MG63 (cell line): ENCODE measurements at regions not wholly inside any gene's neighbourhood (a gene's known extent, or its start where the extent isn't known, plus 50 kb on each side); places are given as distances from the start of the nearest gene placed in this dataset.

Source experiments
- DNase-seq: peaks from one replicate; pipeline ENCODE4 v3.0.0-alpha.2; 2020
- H3K27me3 ChIP-seq: fragments of 250-450 bp; sonication (Bioruptor Pico); 2 replicates; pipeline ENCODE4 v1.5.1; 2020; ENCODE audit warnings: mild to moderate bottlenecking, moderate library complexity
- H3K36me3 ChIP-seq: fragments of 250-450 bp; sonication (Bioruptor Pico); 2 replicates; pipeline ENCODE4 v1.5.1; 2020; ENCODE audit warnings: mild to moderate bottlenecking, moderate library complexity
- H3K4me3 ChIP-seq: fragments of 250-450 bp; sonication (Bioruptor Pico); 2 replicates; pipeline ENCODE4 v1.5.1; 2020; ENCODE audit warnings: mild to moderate bottlenecking, moderate library complexity
- H3K9me3 ChIP-seq: fragments of 250-450 bp; sonication (Bioruptor Pico); 2 replicates; pipeline ENCODE4 v1.5.1; 2020; ENCODE audit warnings: mild to moderate bottlenecking, moderate library complexity

DNA sequence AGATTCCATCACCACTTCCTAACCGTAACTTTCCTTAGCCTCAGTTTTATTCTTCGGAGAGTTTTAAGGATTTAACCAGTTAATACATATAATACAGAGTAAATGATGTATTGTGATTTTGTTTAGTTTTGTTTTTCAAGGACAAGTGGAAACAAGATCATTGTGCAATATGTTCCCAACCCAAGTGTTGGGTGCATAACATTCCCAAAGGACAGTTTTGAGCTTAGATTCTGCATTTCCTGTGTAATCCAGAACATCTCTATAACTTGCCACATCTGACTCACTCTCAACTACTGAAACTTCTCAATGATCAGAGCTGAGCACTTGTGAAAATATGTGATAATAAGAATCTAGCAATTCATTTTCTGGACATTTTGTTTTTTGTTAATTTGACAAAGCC, 466.1 kb upstream of the PPP2R3A start:
- no peak for DNase-seq
- Histone ChIP-seq H3K27me3 (peaks cover 5% of the 10 kb centered on the region; the same call in 1 of the 2 replicates), H3K4me3 (no peak overlapping the region), H3K36me3 (no peaks in the 10 kb centered on the region), H3K9me3 (no peaks in the 10 kb centered on the region)

DNA sequence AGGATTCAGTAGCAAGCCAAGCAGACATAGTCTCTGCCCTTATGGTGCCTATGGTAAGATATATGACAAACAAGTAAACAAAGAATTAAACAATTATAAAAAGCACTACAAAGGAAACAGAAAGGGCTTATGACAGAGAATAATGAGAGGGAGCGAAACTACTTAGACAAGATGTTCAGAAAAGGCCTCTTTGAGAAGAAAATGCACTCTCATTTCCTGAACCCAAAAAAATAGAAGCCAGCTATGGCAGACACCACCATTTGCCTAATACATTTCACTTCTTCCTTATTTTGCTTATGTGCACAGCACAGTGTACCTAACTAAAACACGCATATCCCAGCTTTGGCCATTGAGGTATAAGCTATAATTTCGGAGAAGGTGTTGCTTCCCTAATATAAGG, 465.5 kb upstream of the PPP2R3A start:
- H3K36me3 ChIP-seq: no peaks in the 10 kb centered on the region
- no peak for DNase-seq
- H3K27me3 ChIP-seq: peaks cover 5% of the 10 kb centered on the region
- H3K9me3 ChIP-seq: no peaks in the 10 kb centered on the region
- H3K4me3 ChIP-seq: no peak overlapping the region

DNA sequence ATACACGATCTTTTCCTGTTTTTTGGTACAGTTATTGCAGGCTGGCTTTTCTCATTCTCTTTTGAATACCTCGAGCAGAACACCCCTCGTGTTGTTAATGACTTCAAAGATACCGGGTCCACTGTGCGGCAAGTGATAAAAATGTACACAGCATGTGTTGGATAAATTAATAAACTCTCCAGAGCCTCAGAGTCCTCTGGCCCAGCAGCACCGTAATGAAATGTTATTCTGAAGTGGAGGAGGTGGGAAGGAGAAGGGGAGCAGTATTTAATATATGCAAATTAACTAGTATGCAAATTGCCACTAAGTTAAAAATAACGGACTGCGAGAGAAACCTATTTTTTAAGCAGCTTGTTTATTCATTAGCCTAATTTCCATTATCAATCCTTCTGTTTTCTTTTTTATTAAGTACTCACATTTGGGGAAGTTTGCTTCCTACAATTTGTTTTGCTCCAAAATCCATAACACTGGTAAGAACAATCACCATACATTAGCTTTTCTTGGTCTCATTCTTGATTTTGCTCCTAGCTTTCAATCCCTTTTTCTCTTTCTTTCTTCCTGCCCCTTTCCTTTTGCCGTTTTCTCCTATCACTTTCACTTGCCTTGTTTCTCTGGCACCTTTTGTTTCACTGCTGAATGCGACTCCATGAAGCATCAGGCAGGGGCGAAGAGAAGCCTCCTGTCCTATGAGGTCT, 462.3 kb upstream of the PPP2R3A start:
- H3K36me3 ChIP-seq: no peaks in the 10 kb centered on the region
- no peaks in the 10 kb centered on the region; the same call in 1 of the 2 replicates for H3K9me3 ChIP-seq
- H3K27me3 ChIP-seq: peaks cover 7% of the 10 kb centered on the region
- no peak overlapping the region for H3K4me3 ChIP-seq
- no peak for DNase-seq

DNA sequence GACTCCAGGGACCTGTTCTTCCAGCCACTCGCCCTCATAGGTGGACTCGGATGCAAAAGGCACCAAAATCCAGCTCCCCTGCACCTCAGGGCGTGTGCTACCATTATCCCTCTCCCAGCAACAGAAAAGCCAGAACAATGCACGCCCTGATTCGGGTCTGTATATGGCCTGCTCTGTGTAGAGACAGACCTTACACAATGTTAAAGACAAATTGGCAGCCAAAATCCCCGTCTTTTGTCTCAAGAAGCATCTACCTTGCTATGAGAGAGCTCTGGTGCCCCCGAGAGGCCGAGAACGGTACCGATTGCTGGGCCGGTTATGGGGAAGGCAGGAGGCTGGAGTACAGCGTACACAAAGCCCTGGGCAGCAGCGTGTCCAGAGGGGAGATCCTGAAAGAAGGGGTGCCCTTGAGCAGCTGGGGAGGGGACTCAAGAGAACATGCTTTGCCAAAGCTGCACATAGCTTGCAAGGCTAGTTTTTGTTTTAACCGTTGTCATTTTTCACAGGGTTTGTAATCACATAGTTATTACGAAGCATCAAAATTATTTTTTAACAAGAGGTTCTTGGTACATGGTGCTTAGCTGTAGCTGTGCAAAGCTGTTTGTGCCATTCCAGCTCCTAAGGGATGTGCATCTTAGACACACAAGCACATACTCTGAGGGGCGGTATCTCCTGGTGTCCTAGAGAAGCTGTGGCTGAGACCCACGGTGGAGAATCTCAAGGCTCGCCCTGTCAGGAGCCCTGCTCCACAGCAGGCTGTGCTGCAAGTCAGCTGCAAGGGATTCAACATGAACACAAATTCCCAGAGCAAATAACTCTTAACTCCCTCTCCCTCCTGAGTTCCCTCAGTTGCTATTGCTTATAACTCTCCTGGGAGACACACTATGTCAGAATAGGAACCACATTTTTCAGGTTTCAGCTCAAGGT, 461.5 kb upstream of the PPP2R3A start:
- Histone ChIP-seq H3K36me3 (no peaks in the 10 kb centered on the region), H3K27me3 (peaks cover 7% of the 10 kb centered on the region), H3K9me3 (no peaks in the 10 kb centered on the region; the same call in 1 of the 2 replicates), H3K4me3 (no peak overlapping the region)
- DNase-seq: peak; percentile 61

DNA sequence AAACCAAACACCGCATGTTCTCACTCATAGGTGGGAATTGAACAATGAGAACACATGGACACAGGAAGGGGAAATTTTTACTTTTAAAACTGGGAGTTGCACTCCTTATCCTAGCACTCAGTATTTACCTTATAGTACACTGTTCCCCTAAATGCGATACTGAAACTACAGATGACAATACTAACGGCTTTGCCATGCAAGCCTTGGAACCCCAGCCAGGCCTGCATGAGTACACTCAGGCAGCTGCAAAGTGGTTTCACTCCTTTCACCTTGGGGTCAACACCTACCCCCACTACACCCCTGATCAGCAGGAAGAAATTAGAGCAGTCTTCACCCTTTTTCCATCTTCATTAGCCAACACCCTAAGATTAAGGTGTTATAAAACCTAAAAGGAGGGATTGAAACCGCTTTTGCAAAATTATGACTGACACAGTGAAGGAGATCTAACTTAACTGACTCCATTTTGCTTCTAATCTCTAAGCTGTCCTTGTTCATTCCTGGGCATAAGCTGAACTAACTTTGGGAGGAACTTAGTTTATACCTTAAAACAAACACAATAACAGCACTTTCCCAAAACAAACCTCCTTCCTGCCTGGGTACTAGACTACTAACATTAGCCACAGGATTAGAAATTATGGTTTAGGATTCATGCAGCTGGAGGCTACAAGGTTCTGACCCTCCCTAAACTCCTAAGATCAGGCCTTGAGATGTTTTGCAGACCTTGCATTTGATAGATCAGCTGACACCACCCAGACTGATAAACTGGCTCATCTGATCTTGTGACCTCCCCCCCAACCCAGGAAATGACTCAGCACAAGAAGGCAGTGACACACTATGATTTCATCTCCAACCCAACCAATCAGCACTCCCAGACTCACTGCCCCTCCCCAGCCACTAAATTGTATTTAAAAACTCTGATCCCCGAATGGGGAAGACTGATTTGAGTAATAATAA, 452.1 kb upstream of the PPP2R3A start:
- DNase-seq: peak; percentile 50
- H3K36me3 ChIP-seq: no peaks in the 10 kb centered on the region
- no peaks in the 10 kb centered on the region for H3K27me3 ChIP-seq
- peaks cover 2% of the 10 kb centered on the region; the same call in 1 of the 2 replicates for H3K9me3 ChIP-seq
- H3K4me3 ChIP-seq: no peak overlapping the region

DNA sequence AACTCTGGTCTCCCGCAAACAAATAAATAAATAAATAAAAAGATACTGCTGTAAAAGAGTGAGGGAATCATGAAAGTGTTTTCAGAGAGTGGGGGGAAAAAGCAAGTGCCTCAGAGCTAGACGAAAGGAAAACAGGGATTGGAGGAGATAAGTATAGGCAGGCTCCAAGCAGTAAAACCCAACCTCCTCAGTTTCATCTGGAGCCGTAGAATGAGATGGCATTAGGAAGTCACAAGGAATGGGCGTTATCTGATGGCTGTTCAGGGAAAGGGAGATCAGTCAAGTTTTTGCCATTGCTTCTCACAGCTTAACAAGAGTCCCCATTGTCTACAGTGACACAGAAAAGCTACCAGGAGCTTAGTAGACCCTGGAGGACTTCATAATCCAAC, 451.5 kb upstream of the PPP2R3A start:
- H3K36me3 ChIP-seq: no peaks in the 10 kb centered on the region
- peaks cover 2% of the 10 kb centered on the region; the same call in 1 of the 2 replicates for H3K9me3 ChIP-seq
- no peak overlapping the region for H3K4me3 ChIP-seq
- no peak for DNase-seq
- H3K27me3 ChIP-seq: peaks cover under 1% of the 10 kb centered on the region; the same call in 1 of the 2 replicates

DNA sequence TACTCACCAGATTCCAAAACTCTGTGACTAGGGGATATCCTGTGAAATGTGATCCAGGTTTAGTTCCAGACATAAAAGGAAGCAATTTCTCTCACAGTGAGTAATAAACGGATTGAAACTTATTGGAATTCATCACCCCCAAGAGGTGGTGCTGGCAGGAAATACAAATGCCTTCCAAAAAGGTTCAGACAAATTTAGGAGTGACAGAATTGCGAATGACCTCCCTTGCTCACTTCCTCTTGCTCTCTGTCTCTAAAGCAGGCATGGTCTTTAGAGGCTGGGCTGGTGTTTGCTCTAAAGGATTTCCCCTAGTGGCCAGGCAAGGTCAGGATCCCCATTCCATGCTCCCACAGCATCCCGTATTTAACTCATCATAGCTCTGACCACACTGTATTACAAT, 449.4 kb upstream of the PPP2R3A start:
- Histone ChIP-seq H3K4me3 (no peak overlapping the region), H3K27me3 (peaks cover 18% of the 10 kb centered on the region), H3K9me3 (peaks cover 2% of the 10 kb centered on the region; the same call in 1 of the 2 replicates), H3K36me3 (no peaks in the 10 kb centered on the region)
- DNase-seq: no peak

DNA sequence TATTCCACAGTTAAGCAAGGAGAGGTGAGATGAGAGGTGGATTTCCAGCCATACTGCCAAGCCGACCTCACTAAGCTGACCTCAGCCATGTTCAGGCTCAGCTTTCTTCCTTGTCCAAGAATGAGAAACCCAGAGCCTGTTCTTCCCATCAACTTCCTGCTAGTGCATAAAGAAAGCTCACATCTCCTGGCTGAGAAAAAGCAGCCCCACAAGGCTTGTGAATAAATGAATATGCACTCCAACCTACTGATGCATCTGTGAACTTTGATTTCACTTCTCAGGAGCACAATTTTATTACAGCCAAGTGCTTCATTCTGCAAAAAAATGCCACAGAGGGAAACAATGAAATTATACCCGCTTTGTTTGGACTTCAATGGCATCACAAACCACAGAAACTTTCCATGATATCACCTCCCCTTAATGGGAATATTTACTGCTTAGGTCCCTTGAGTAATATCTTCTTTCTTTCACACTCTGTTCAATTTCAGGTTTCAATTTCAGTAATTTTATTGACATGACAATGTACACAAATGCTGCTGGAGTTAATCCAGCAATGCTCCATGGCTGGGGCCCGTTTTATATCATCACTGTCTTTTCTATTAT, 437.0 kb upstream of the PPP2R3A start:
- no peak for DNase-seq
- no peaks in the 10 kb centered on the region for H3K27me3 ChIP-seq
- H3K36me3 ChIP-seq: no peaks in the 10 kb centered on the region
- no peak overlapping the region for H3K4me3 ChIP-seq
- no peaks in the 10 kb centered on the region for H3K9me3 ChIP-seq

DNA sequence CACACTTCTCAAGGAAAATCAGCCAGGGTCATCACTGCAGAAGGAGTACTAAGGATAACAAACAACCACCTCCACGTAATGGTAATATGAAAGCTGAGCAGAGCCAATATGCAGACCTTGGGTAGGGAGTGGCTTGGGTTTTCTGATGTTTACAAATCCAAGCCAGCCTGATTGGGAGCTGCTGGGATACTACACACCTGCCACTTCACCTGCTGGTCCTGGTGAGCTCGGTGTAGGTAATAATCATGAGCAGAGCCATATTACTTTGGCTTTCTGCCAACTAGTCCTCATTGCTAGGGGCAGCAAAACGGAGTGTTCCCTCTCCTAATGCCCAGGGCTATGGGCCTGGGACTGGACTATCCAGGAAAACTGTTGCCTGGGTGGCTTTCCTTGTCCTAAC, 433.5 kb upstream of the PPP2R3A start:
- no peak for DNase-seq
- H3K36me3 ChIP-seq: no peaks in the 10 kb centered on the region
- H3K27me3 ChIP-seq: peaks cover 2% of the 10 kb centered on the region; the same call in 1 of the 2 replicates
- H3K4me3 ChIP-seq: no peak overlapping the region
- no peaks in the 10 kb centered on the region for H3K9me3 ChIP-seq

DNA sequence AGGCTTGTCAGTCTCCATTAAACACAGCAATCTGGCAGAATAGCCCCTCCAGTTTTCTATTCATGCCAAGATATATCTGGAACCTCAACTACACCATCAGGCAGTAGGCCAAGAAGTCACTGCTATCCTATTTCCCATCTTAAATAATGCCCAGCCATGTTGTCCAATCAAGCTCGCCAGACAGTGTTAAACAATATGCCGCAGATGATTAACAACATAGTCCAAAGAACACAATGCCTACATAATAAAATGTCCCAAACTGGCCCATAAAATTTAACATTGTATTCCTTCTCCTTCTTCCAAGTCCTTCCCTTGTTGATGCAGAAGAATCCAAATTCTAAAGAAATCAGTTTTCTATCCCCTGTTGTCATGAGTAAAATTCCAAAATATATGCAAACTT, 427.4 kb upstream of the PPP2R3A start:
- peaks cover 2% of the 10 kb centered on the region; the same call in 1 of the 2 replicates for H3K27me3 ChIP-seq
- H3K4me3 ChIP-seq: no peak overlapping the region
- H3K36me3 ChIP-seq: no peaks in the 10 kb centered on the region
- no peak for DNase-seq
- H3K9me3 ChIP-seq: no peaks in the 10 kb centered on the region

DNA sequence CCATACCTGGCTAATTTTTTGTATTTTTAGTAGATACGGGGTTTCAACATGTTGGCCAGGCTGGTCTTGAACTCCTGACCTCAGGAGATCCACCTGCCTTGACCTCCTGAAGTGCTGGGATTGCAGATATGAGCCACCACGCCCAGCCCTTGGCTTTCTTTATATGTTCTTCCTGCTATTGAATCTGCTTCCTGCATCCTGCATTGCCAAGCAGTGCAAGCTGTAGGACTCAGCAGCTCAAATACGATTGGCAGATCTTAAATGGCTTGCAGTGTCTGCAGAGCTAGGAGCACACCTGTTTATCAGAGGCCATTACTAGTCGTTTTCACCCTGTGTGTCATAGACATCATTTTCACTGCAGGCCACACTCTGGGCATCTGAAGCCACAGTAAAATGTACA, 426.2 kb upstream of the PPP2R3A start:
- no peaks in the 10 kb centered on the region for H3K9me3 ChIP-seq
- no peak overlapping the region for H3K4me3 ChIP-seq
- peaks cover 6% of the 10 kb centered on the region; the same call in 1 of the 2 replicates for H3K27me3 ChIP-seq
- DNase-seq: no peak
- no peaks in the 10 kb centered on the region for H3K36me3 ChIP-seq

DNA sequence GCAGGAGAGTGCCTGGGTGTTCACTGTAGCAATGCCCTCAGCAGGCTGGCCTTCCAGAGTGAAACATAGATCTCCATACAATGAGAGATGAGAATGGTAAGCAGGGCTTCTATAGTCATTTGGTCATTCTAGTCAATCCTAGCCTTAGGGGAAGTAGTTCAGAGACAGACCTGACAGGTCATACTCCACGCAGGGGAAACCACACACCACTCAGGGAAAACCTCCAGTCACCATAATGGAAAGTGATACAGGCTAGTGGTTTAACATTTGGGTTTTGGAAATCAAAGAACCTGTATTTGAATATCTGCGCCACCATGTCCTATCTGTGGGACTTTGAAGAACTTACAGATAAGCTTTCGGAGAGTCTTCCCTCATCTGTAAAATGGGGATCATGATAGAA, 425.7 kb upstream of the PPP2R3A start:
- no peak overlapping the region for H3K4me3 ChIP-seq
- DNase-seq: no peak
- H3K36me3 ChIP-seq: no peaks in the 10 kb centered on the region
- no peaks in the 10 kb centered on the region for H3K9me3 ChIP-seq
- peaks cover 6% of the 10 kb centered on the region; the same call in 1 of the 2 replicates for H3K27me3 ChIP-seq

DNA sequence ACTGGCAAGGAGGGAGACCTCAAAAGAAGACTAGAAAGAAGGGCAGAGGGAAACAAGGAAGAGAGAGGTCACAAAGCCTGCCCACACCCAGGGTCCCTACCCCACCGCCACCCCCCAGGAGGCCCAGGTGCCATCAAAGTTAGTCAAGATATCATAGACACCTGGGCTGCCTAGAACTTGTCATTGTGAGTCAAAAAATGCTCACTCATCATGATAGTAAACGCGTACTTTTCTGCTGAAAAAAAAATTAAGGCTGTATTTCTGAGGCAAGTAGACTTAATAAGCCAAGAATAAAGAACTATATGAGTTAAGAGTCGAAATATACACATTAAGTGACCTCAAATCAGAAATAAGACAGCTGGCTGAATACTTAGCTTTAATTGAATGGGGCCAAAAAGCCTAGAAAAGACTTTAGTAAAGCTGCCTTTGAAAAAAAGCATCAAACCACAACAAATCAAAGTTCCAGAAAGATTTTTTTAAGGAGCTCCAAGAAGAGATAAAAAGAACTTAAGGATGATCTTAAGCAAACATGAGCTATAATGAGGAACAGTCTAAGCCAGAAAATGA, 415.5 kb upstream of the PPP2R3A start:
- H3K9me3 ChIP-seq: no peaks in the 10 kb centered on the region

DNA sequence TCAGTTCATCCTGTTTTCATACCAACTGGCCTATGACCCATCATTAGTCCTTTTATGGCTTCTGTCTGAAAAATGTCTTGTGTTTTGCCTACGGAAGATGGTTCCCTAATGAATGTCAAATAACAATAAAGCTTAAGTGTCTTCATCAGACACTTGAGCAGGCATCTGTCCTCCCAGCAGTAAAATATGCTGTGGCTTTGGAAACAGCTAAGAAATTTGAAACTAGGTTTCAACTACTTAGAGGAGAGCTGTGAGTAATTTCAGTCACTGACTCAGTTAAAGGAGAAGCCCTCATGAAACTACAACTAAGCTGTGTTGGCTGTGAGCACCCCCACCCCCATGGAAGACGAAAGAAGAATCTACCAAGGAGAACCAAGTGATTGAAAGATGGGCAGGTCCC, 409.4 kb upstream of the PPP2R3A start:
- DNase-seq: no peak
- H3K4me3 ChIP-seq: no peak overlapping the region
- no peaks in the 10 kb centered on the region for H3K9me3 ChIP-seq
- no peaks in the 10 kb centered on the region for H3K36me3 ChIP-seq
- H3K27me3 ChIP-seq: no peaks in the 10 kb centered on the region

More for the DNA sequence above, 415.5 kb upstream of the PPP2R3A start:
- Histone ChIP-seq H3K27me3 (no peaks in the 10 kb centered on the region), H3K36me3 (no peaks in the 10 kb centered on the region), H3K4me3 (no peak overlapping the region)
- no peak for DNase-seq

DNA sequence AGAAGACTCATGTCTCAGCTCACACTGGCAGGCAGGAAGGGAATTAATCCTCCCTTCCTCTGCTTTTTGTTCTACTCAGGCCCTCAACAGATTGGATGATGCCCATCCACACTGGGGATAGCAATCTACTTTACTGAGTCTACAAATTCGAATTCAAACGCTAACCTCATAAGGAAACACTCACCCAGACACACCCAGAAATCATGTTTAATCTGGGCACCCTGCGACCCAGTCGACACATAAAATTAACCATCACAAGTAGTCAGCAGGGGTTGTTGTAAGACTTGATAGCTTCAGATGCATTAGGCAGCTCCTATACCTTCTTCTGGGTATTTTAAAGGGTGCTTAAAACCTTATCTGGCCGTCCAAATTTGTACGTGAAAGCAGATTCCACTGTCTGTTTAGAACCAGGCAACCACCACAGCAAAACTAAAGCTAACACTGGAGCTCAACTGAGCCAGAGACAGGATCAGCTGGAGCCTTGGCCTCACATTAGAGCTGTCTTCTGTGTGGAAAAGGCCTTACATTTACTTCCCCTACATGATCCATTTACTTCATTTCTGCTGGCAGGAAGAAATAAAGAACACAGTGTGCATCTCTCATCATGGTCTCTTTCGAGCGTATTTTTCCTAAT, 407.3 kb upstream of the PPP2R3A start:
- DNase-seq: no peak
- no peak overlapping the region for H3K4me3 ChIP-seq
- no peaks in the 10 kb centered on the region for H3K36me3 ChIP-seq
- H3K27me3 ChIP-seq: no peaks in the 10 kb centered on the region
- no peaks in the 10 kb centered on the region for H3K9me3 ChIP-seq
